K562 (cell line): ENCODE measurements at regions not wholly inside any gene's neighbourhood (a gene's known extent, or its start where the extent isn't known, plus 50 kb on each side); places are given as distances from the start of the nearest gene placed in this dataset.

Source experiments
- ATAC-seq: fragments of 200-7000 bp; cut with Tn5 transposase; 3 replicates; pipeline ENCODE4 v1.9.1; 2020; ENCODE audit warnings: moderate library complexity
- BruUV-seq: library from RNA; stranded (reverse); fragments of 400-500 nt; replicated peaks from 2 replicates; lab custom pipeline; 2021; lab: Mats Ljungman, UMichigan
- CTCF ChIA-PET: fragments of 300-600 bp; formaldehyde crosslinking; extraction: SDS; loops from one replicate; lab custom pipeline; 2021; ENCODE audit warnings: low intra/inter-chr PET ratio; lab: Yijun Ruan, JAX
- POLR2A ChIA-PET: fragments of 300-600, 350-650 bp; sonication (Branson Sonifier 250); formaldehyde crosslinking; extraction: SDS; loops from one replicate; lab custom pipeline; 2021; ENCODE audit warnings: antibody characterized with exemption, inconsistent platforms; lab: Yijun Ruan, JAX
- DNase-seq, 4 experiments: peaks; one replicate each; pipeline versions ENCODE4 v3.0.0 to v3.0.0-alpha.2; 2011 to 2018; ENCODE audit warnings: low spot score in 3 of 4, mixed read lengths in 3 of 4; ENCODE audit errors: extremely low read depth in 1 of 4
- FAIRE-seq: peaks from 2 replicates; lab custom pipeline; 2011; peaks lifted over from hg19 to GRCh38; lab: Jason Lieb, UNC
- H2AFZ ChIP-seq: 2 replicates; pipeline ENCODE4 v1.6.0; 2011; ENCODE audit warnings: low read depth, low read length, control low read depth, inconsistent platforms
- H3K27ac ChIP-seq: fragments of 200-600 bp; 3 replicates; pipeline ENCODE4 v1.8.0; 2011; ENCODE audit warnings: low read depth, mild to moderate bottlenecking, control low read depth, inconsistent platforms, low read length, moderate library complexity, mixed read lengths; ENCODE audit errors: extremely low read depth
- H3K27me3 ChIP-seq, 2 experiments: fragments of 300-600 bp in 1 of 2; 2 replicates in 1 of 2; 3 replicates in 1 of 2; pipeline versions ENCODE4 v1.6.0 to v1.8.0; 2011; ENCODE audit warnings: inconsistent platforms in 2 of 2, low read length in 2 of 2, mild to moderate bottlenecking in 1 of 2, mixed read lengths in 1 of 2, moderate library complexity in 1 of 2; ENCODE audit not compliant: control insufficient read depth in 2 of 2, insufficient read depth in 2 of 2
- H3K36me3 ChIP-seq: fragments of 300-600 bp; 3 replicates; pipeline ENCODE4 v1.8.0; 2011; ENCODE audit warnings: mild to moderate bottlenecking, low read length, inconsistent platforms; ENCODE audit not compliant: control insufficient read depth, insufficient read depth
- H3K4me1 ChIP-seq, 2 experiments: fragments of 200-600 bp in 1 of 2; replicated peaks in 1 of 2; 2 replicates in 1 of 2; 3 replicates in 1 of 2; pipeline versions ENCODE4 v1.5.1 to v1.8.0; 2011; ENCODE audit warnings: inconsistent platforms in 2 of 2, low read length in 2 of 2, mild to moderate bottlenecking in 1 of 2, mixed read lengths in 1 of 2, moderate library complexity in 1 of 2; ENCODE audit not compliant: control insufficient read depth in 2 of 2, insufficient read depth in 2 of 2
- H3K4me2 ChIP-seq: 2 replicates; pipeline ENCODE4 v1.6.1; 2011; ENCODE audit warnings: low read length, control low read depth, inconsistent platforms, mixed read lengths; ENCODE audit not compliant: insufficient read depth
- H3K4me3 ChIP-seq: fragments of 200-600 bp; sonication (generic), shearing (Covaris generic); 2 replicates; pipeline ENCODE4 v1.5.1; 2016; ENCODE audit warnings: control low read depth, inconsistent platforms
- H3K79me2 ChIP-seq: fragments of 200-600 bp; 3 replicates; pipeline ENCODE4 v1.8.0; 2011; ENCODE audit warnings: low read length, inconsistent platforms; ENCODE audit not compliant: control insufficient read depth, insufficient read depth
- H3K9ac ChIP-seq, 2 experiments: 2 replicates each; pipeline versions ENCODE4 v1.6.0 to v1.6.1; 2011; ENCODE audit warnings: low read depth in 2 of 2, low read length in 2 of 2, control low read depth in 1 of 2, inconsistent platforms in 1 of 2, mild to moderate bottlenecking in 1 of 2, mixed read lengths in 1 of 2; ENCODE audit not compliant: insufficient read depth in 1 of 2
- H3K9me1 ChIP-seq: one replicate; pipeline ENCODE4 v1.6.0; 2011; ENCODE audit warnings: inconsistent platforms, mild to moderate bottlenecking, low read length, moderate library complexity; ENCODE audit not compliant: control insufficient read depth, insufficient read depth
- H3K9me3 ChIP-seq: replicated peaks from 2 replicates; pipeline ENCODE4 v1.5.1; 2011; ENCODE audit warnings: low read depth, low read length, inconsistent platforms; ENCODE audit not compliant: control insufficient read depth, insufficient read depth
- H4K20me1 ChIP-seq: replicated peaks from 2 replicates; pipeline ENCODE4 v1.6.1; 2011; ENCODE audit warnings: low read length, inconsistent platforms, mixed read lengths; ENCODE audit not compliant: control insufficient read depth, insufficient read depth
- ATF1 ChIP-seq, 2 experiments: fragments of 450-650 bp in 1 of 2; IDR thresholded peaks; 2 replicates each; pipeline ENCODE4 v1.6.1; 2016; ENCODE audit warnings: missing compliant biosample characterization in 1 of 2, missing genetic modification characterization in 1 of 2
- SAFB2 ChIP-seq: fragments of 200-400 bp; formaldehyde crosslinking; IDR thresholded peaks from 2 replicates; pipeline ENCODE4 v1.6.1; 2018; ENCODE audit warnings: borderline replicate concordance, low read length, low read depth, moderate library complexity; ENCODE audit not compliant: severe bottlenecking
- TGIF2 ChIP-seq: sonication (generic); formaldehyde crosslinking; IDR thresholded peaks from 2 replicates; pipeline ENCODE4 v1.8.1; 2022; ENCODE audit warnings: mild to moderate bottlenecking, missing genetic modification reagents, moderate library complexity
- TRIM25 ChIP-seq: fragments of 450-650 bp; IDR thresholded peaks from 2 replicates; pipeline ENCODE4 v1.7.0; 2016; ENCODE audit warnings: borderline replicate concordance
- TSC22D4 ChIP-seq: fragments of 450-650 bp; IDR thresholded peaks from 2 replicates; pipeline ENCODE4 v1.6.1; 2016; ENCODE audit warnings: missing genetic modification characterization, missing biosample characterization, control low read depth
- ZNF507 ChIP-seq: conservative IDR thresholded peaks from 2 replicates; pipeline ENCODE4 v1.6.1; 2017; ENCODE audit warnings: missing genetic modification characterization, missing compliant biosample characterization
- WGBS: fragments of 100-300 bp; shearing (Covaris generic); methylation state at CpG from one replicate; pipeline ENCODE4 v1.1.6; 2016; ENCODE audit warnings: low coverage, mixed read lengths; ENCODE audit not compliant: insufficient coverage; ENCODE audit errors: missing lambda C conversion rate; 5-methylcytosine and 5-hydroxymethylcytosine counted together
- in situ Hi-C: fragments of 300-500 bp; cut with MboI; formaldehyde crosslinking; loops from 4 replicates; pipeline ENCODE4 v1.15.0; 2018; ENCODE audit warnings: inconsistent platforms, mixed read lengths
- intact Hi-C: fragments of 100-400 bp; cut with micrococcal nuclease; formaldehyde crosslinking; loops from 2 replicates; pipeline ENCODE4 v1.14.2; 2022

- ChIA-PET CTCF (no interaction called here), POLR2A (interaction anchor here (0.7 kb wide), 1 partner anchor 693 kb away, joined by 3 read pairs; no protein-coding TSS in a partner anchor)
- no peak overlapping the region for H3K4me3 ChIP-seq
- no peaks in the 10 kb centered on the region for H3K4me1 ChIP-seq
- no peak overlapping the region for H3K9ac ChIP-seq
- DNase-seq (no peak), FAIRE-seq (no peak), ATAC-seq (no peak)
- 0% methylated on average over 1 of the region's 1 CpG for WGBS
- H3K79me2 ChIP-seq, result no peaks in the 10 kb centered on the region
- in situ Hi-C loops, result no loop called here
- H3K36me3 ChIP-seq, result no peaks in the 10 kb centered on the region
- intact Hi-C loops, result no loop called here
- no peaks in the 10 kb centered on the region for H4K20me1 ChIP-seq
- H3K9me3 ChIP-seq, result 0 out of 2 replicates have a peak, but pooled peaks cover 2% of the 10 kb centered on the region
- no peak overlapping the region for H3K27ac ChIP-seq
- no peaks in the 10 kb centered on the region for H3K9me1 ChIP-seq
- H2AFZ ChIP-seq, result no peak overlapping the region
- no peaks in the 10 kb centered on the region for H3K27me3 ChIP-seq
- TF ChIP-seq TGIF2 (CRISPR knock-in tag), result no peak
- no peak for TF ChIP-seq TRIM25
- no peak for TF ChIP-seq TSC22D4 (tag)
- no peak for TF ChIP-seq ZNF507 (tag)
- TF ChIP-seq SAFB2, result no peak
- TF ChIP-seq ATF1 (CRISPR knock-in tag; IDR thresholded peaks at IDR 0.05), result no peak
- TF ChIP-seq ATF1 (tag; IDR thresholded peaks at IDR 0.05), result no peak
- BruUV-seq, result no TSS peak
- no peak overlapping the region for H3K4me2 ChIP-seq
These were observed 611.2 kb upstream of the PLXNA2 start for GRCh38 chr1:208855403-208855802.
